IMR-90 (cell line): ENCODE measurements at regions not wholly inside any gene's neighbourhood (a gene's known extent, or its start where the extent isn't known, plus 50 kb on each side); places are given as distances from the start of the nearest gene placed in this dataset.

Source experiments
- ATAC-seq: fragments of 200-7000 bp; cut with Tn5 transposase; 2 replicates; pipeline ENCODE4 v1.9.1; 2020; ENCODE audit warnings: low read depth, mild to moderate bottlenecking, moderate library complexity
- BruUV-seq: library from RNA; stranded (reverse); fragments of 400-500 nt; replicated peaks from 2 replicates; lab custom pipeline; 2021; lab: Mats Ljungman, UMichigan
- CTCF ChIA-PET: fragments of 300-600 bp; formaldehyde crosslinking; extraction: SDS; loops from one replicate; lab custom pipeline; 2021; ENCODE audit warnings: antibody characterized with exemption; lab: Yijun Ruan, JAX
- POLR2A ChIA-PET: fragments of 300-600 bp; sonication (Branson Sonifier 250); formaldehyde crosslinking; loops from one replicate; lab custom pipeline; 2022; ENCODE audit warnings: antibody characterized with exemption; ENCODE audit not compliant: unreplicated experiment; lab: Charles Lee
- DNase-seq: peaks from one replicate; pipeline ENCODE4 v3.0.0; 2013
- H2AFZ ChIP-seq: replicated peaks from 2 replicates; pipeline ENCODE3; 2013; ENCODE audit warnings: low read length, mild to moderate bottlenecking; ENCODE audit not compliant: poor library complexity
- H2AK5ac ChIP-seq: 2 replicates; pipeline ENCODE4 v1.6.1; 2013; ENCODE audit warnings: low read depth, low read length, inconsistent platforms
- H2AK9ac ChIP-seq: replicated peaks from 2 replicates; pipeline ENCODE3; 2013; ENCODE audit warnings: mild to moderate bottlenecking, low read depth, low read length, moderate library complexity; ENCODE audit not compliant: poor library complexity
- H2BK120ac ChIP-seq: 2 replicates; pipeline ENCODE4 v1.6.1; 2013; ENCODE audit warnings: low read depth, low read length, inconsistent platforms
- H2BK15ac ChIP-seq: 3 replicates; pipeline ENCODE4 v1.6.1; 2013; ENCODE audit warnings: low read depth, low read length, inconsistent platforms
- H2BK20ac ChIP-seq: 2 replicates; pipeline ENCODE4 v1.6.1; 2013; ENCODE audit warnings: low read depth, mild to moderate bottlenecking, inconsistent platforms, low read length, moderate library complexity
- H2BK5ac ChIP-seq: 2 replicates; pipeline ENCODE4 v1.6.1; 2013; ENCODE audit warnings: mild to moderate bottlenecking, low read depth, low read length, inconsistent platforms; ENCODE audit not compliant: poor library complexity, severe bottlenecking
- H3K14ac ChIP-seq: replicated peaks from 2 replicates; pipeline ENCODE4 v1.6.1; 2013; ENCODE audit warnings: low read depth, low read length, inconsistent platforms
- H3K18ac ChIP-seq: 2 replicates; pipeline ENCODE4 v1.6.1; 2013; ENCODE audit warnings: low read depth, low read length, control low read depth
- H3K23ac ChIP-seq: 2 replicates; pipeline ENCODE4 v1.6.1; 2013; ENCODE audit warnings: low read depth, low read length, inconsistent platforms
- H3K27ac ChIP-seq: 2 replicates; pipeline ENCODE4 v1.5.1; 2013; ENCODE audit warnings: mild to moderate bottlenecking, control low read depth, low read length; ENCODE audit not compliant: insufficient read depth
- H3K27me3 ChIP-seq: 2 replicates; pipeline ENCODE4 v1.6.1; 2013; ENCODE audit warnings: low read length; ENCODE audit not compliant: control insufficient read depth, insufficient read depth
- H3K36me3 ChIP-seq: 2 replicates; pipeline ENCODE4 v1.6.1; 2013; ENCODE audit warnings: low read length, mixed read lengths; ENCODE audit not compliant: control insufficient read depth, insufficient read depth
- H3K4ac ChIP-seq: 2 replicates; pipeline ENCODE4 v1.6.1; 2013; ENCODE audit warnings: low read depth, low read length, inconsistent platforms
- H3K4me1 ChIP-seq: 2 replicates; pipeline ENCODE4 v1.6.1; 2013; ENCODE audit warnings: low read length, mixed read lengths; ENCODE audit not compliant: control insufficient read depth, insufficient read depth
- H3K4me2 ChIP-seq: 2 replicates; pipeline ENCODE4 v1.6.1; 2013; ENCODE audit warnings: low read depth, mild to moderate bottlenecking, control low read depth, low read length, moderate library complexity
- H3K4me3 ChIP-seq: 2 replicates; pipeline ENCODE4 v1.5.1; 2013; ENCODE audit warnings: low read depth, mild to moderate bottlenecking, control low read depth, low read length, moderate library complexity; ENCODE audit not compliant: insufficient read depth
- H3K56ac ChIP-seq: 2 replicates; pipeline ENCODE4 v1.6.1; 2013; ENCODE audit warnings: low read length, inconsistent platforms; ENCODE audit not compliant: insufficient read depth; ENCODE audit errors: extremely low read depth
- H3K79me1 ChIP-seq, 2 experiments: 2 replicates each; pipeline ENCODE4 v1.6.1; 2013; ENCODE audit warnings: low read length in 2 of 2, inconsistent platforms in 1 of 2, low read depth in 1 of 2
- H3K9ac ChIP-seq: 2 replicates; pipeline ENCODE4 v1.6.1; 2013; ENCODE audit warnings: low read depth, low read length, control low read depth
- H3K9me1 ChIP-seq: 2 replicates; pipeline ENCODE4 v1.6.1; 2013; ENCODE audit warnings: low read length, inconsistent platforms; ENCODE audit not compliant: insufficient read depth
- H3K9me3 ChIP-seq: 2 replicates; pipeline ENCODE4 v1.6.1; 2013; ENCODE audit warnings: low read length; ENCODE audit not compliant: control insufficient read depth, insufficient read depth
- H4K20me1 ChIP-seq: 2 replicates; pipeline ENCODE4 v1.6.1; 2013; ENCODE audit warnings: low read length, inconsistent platforms; ENCODE audit not compliant: insufficient read depth
- H4K5ac ChIP-seq: 2 replicates; pipeline ENCODE4 v1.6.1; 2013; ENCODE audit warnings: mild to moderate bottlenecking, low read depth, low read length, control low read depth
- H4K8ac ChIP-seq, 2 experiments: 2 replicates each; pipeline ENCODE4 v1.6.1; 2013; ENCODE audit warnings: low read depth in 2 of 2, low read length in 2 of 2, control low read depth in 1 of 2, inconsistent platforms in 1 of 2
- H4K91ac ChIP-seq: 2 replicates; pipeline ENCODE4 v1.6.1; 2013; ENCODE audit warnings: low read depth, low read length, inconsistent platforms; ENCODE audit not compliant: insufficient read depth
- BHLHE40 ChIP-seq: fragments of 150-350 bp; IDR thresholded peaks from 2 replicates; pipeline ENCODE4 v1.6.1; 2016; ENCODE audit warnings: mild to moderate bottlenecking, low read depth, low read length
- CHD1 ChIP-seq: IDR thresholded peaks from 2 replicates; pipeline ENCODE4 v1.6.1; 2012; ENCODE audit warnings: low read depth, low read length, improper control_type of control experiment
- CTCF ChIP-seq: conservative IDR thresholded peaks from 2 replicates; pipeline ENCODE4 v1.5.1; 2012; ENCODE audit warnings: mild to moderate bottlenecking, low read depth, low read length, improper control_type of control experiment
- FOS ChIP-seq: fragments of 150-350 bp; IDR thresholded peaks from 2 replicates; pipeline ENCODE4 v1.6.1; 2016; ENCODE audit warnings: low read depth, low read length
- MAFK ChIP-seq: IDR thresholded peaks from 2 replicates; pipeline ENCODE4 v1.6.1; 2012; ENCODE audit warnings: low read depth, low read length, improper control_type of control experiment
- MAZ ChIP-seq: IDR thresholded peaks from 2 replicates; pipeline ENCODE4 v1.6.1; 2012; ENCODE audit warnings: low read depth, mild to moderate bottlenecking, low read length, improper control_type of control experiment, moderate library complexity, borderline replicate concordance
- MXI1 ChIP-seq: IDR thresholded peaks from 2 replicates; pipeline ENCODE4 v1.6.1; 2012; ENCODE audit warnings: low read depth, mild to moderate bottlenecking, low read length, moderate library complexity, borderline replicate concordance
- NFE2L2 ChIP-seq: fragments of 150-350 bp; IDR thresholded peaks from 2 replicates; pipeline ENCODE4 v1.6.1; 2016; ENCODE audit warnings: low read depth, mild to moderate bottlenecking, low read length
- POLR2A ChIP-seq: IDR thresholded peaks from 2 replicates; pipeline ENCODE4 v1.6.1; 2012; ENCODE audit warnings: mild to moderate bottlenecking, low read depth, low read length
- RAD21 ChIP-seq: IDR thresholded peaks from 2 replicates; pipeline ENCODE4 v1.6.1; 2012; ENCODE audit warnings: low read length, improper control_type of control experiment
- RCOR1 ChIP-seq: IDR thresholded peaks from 2 replicates; pipeline ENCODE4 v1.6.1; 2012; ENCODE audit warnings: mild to moderate bottlenecking, low read length, improper control_type of control experiment; ENCODE audit not compliant: insufficient replicate concordance
- RFX5 ChIP-seq: IDR thresholded peaks from 2 replicates; pipeline ENCODE4 v1.8.0; 2012; ENCODE audit warnings: low read depth, mild to moderate bottlenecking, low read length, moderate library complexity
- SMC3 ChIP-seq: fragments of 150-350 bp; IDR thresholded peaks from 2 replicates; pipeline ENCODE4 v1.6.1; 2016; ENCODE audit warnings: low read depth, mild to moderate bottlenecking, antibody characterized with exemption, low read length, moderate library complexity
- USF2 ChIP-seq: fragments of 150-350 bp; IDR thresholded peaks from 2 replicates; pipeline ENCODE4 v1.6.1; 2017; ENCODE audit warnings: mild to moderate bottlenecking, antibody characterized with exemption, low read length, low read depth
- whole genome bisulfite sequencing, 2 experiments: methylation state at CpG; one replicate each; pipeline versions ENCODE4 v1.1.5 to v1.1.7; 2013; ENCODE audit warnings: missing lambda C conversion rate in 2 of 2; ENCODE audit not compliant: insufficient read length in 1 of 2; ENCODE audit errors: extremely low coverage in 2 of 2; 5-methylcytosine and 5-hydroxymethylcytosine counted together
- dilution Hi-C: fragments of 300-500 bp; cut with HindIII; formaldehyde crosslinking; loops from one replicate; pipeline ENCODE4 v1.14.3; 2018; ENCODE audit warnings: low sequenced_read_pairs; ENCODE audit not compliant: unreplicated experiment
- in situ Hi-C: fragments of 300-500 bp; cut with MboI; formaldehyde crosslinking; loops from 3 replicates; pipeline ENCODE4 v1.14.3; 2019; ENCODE audit warnings: low sequenced_read_pairs, inconsistent platforms, mixed read lengths
- intact Hi-C: fragments of 100-400 bp; cut with micrococcal nuclease; formaldehyde crosslinking; loops from 2 replicates; pipeline ENCODE4 v1.10.0; 2022

DNA sequence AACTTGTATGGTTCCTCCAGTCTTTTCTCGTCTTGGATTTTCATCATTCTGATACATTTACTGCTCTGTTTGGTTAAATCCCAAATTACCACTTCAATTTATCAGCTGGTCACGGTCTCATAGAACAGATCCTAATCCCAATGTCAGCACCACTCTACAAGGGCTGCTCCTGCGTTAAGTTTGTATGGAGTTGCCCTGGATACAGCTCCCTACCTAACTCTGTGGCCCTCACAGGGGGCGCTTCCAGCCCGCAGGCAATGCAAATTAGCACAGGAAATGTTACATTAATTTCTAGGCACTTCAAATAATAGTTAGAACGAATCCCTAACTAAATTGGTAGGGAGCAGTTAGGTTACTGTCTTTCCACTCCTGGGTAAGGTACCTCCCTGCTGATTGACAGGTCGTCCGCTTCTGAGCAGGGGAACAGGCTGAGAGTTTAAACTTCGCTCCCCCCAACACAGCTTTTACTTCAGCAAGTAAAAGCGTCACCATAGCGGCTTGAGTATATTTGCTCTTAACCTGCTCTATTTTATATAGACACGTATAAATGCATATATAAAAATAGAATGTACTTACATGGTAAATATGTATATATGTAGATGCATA, 238.5 kb upstream of the FANCL start:
- Histone ChIP-seq H4K8ac (no peak overlapping the region), H4K5ac (no peak overlapping the region), H3K23ac (no peak overlapping the region), H3K18ac (no peak overlapping the region), H3K79me1 (no peaks in the 10 kb centered on the region), H4K91ac (no peak overlapping the region), H3K4me3 (no peak overlapping the region), H3K14ac (no peak overlapping the region), H2AK5ac (no peak overlapping the region), H2BK20ac (no peak overlapping the region), H3K9me1 (no peaks in the 10 kb centered on the region), H3K4me1 (no peaks in the 10 kb centered on the region), H4K20me1 (no peaks in the 10 kb centered on the region), H2AFZ (no peak overlapping the region), H2AK9ac (no peak overlapping the region), H3K9ac (no peak overlapping the region), H2BK15ac (no peak overlapping the region), H2BK5ac (no peak overlapping the region), H3K36me3 (no peaks in the 10 kb centered on the region), H3K27me3 (no peaks in the 10 kb centered on the region), H2BK120ac (no peak overlapping the region), H3K9me3 (no peaks in the 10 kb centered on the region), H3K27ac (no peak overlapping the region), H3K56ac (no peak overlapping the region), H3K4me2 (no peak overlapping the region), H3K4ac (no peak overlapping the region)
- CTCF ChIA-PET: no interaction called here
- POLR2A ChIA-PET: no interaction called here
- dilution Hi-C loops: no loop called here
- no TSS peak for BruUV-seq
- intact Hi-C loops: no loop called here
- WGBS, 2 experiments: no CpG with 5 or more reads among the region's 12 CpGs
- ATAC-seq (no peak), DNase-seq (no peak)
- TF ChIP-seq BHLHE40 (no peak), FOS (no peak), MXI1 (no peak), POLR2A (no peak), SMC3 (no peak), CTCF (no peak), RFX5 (no peak), CHD1 (no peak), MAZ (no peak), MAFK (no peak), NFE2L2 (no peak), RAD21 (no peak), USF2 (no peak), RCOR1 (no peak)
- in situ Hi-C loops: no loop called here
